ENCODE measurements at regions not wholly inside any gene's neighbourhood (a gene's known extent, or its start where the extent isn't known, plus 50 kb on each side); places are given as distances from the start of the nearest gene placed in this dataset.
"Not testable (repeated sequence)": the region's sequence is repeated elsewhere in the genome, so short reads cannot be mapped to it uniquely, and the experiment has no call there.

DNA sequence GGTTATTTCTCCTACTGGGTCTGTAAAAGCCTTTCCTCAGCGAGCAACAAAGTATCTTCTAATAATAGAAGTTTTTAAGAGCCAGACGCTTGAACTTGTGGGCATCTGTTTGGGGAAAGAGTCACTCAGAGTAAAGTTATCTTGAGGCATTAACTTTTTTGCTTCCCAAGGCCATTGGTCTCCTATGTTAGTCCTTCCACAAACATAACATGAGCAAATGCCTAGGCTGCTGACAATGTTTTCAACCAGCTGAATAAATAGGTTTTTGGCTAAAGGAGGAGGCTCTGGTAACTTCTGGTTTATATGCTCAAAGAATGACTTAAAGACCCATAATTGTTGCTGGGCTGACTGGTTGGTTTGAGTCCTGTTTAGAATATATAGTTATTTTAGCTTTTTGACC is 213.5 kb upstream of the SYNCRIP start:
- 53 to 58% methylated on average over 2 of the region's 2 CpGs for WGBS, 2 donors (ENCODE audit: low coverage in 1 of 2)
- H3K27ac ChIP-seq = no peak overlapping the region
- no peaks in the 10 kb centered on the region for H3K36me3 ChIP-seq
- H3K9me3 ChIP-seq = peaks cover 0 to 12% (median 0%) of the 10 kb centered on the region in 3 donors
- no peaks in the 10 kb centered on the region for H3K27me3 ChIP-seq
- H3K4me3 ChIP-seq = no peak overlapping the region
- no peaks in the 10 kb centered on the region for H3K4me1 ChIP-seq
- TF ChIP-seq, protein P1, sequence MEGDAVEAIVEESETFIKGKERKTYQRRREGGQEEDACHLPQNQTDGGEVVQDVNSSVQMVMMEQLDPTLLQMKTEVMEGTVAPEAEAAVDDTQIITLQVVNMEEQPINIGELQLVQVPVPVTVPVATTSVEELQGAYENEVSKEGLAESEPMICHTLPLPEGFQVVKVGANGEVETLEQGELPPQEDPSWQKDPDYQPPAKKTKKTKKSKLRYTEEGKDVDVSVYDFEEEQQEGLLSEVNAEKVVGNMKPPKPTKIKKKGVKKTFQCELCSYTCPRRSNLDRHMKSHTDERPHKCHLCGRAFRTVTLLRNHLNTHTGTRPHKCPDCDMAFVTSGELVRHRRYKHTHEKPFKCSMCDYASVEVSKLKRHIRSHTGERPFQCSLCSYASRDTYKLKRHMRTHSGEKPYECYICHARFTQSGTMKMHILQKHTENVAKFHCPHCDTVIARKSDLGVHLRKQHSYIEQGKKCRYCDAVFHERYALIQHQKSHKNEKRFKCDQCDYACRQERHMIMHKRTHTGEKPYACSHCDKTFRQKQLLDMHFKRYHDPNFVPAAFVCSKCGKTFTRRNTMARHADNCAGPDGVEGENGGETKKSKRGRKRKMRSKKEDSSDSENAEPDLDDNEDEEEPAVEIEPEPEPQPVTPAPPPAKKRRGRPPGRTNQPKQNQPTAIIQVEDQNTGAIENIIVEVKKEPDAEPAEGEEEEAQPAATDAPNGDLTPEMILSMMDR (IDR thresholded peaks at IDR 0.05) = no peak
- TF ChIP-seq POLR2A (IDR thresholded peaks at IDR 0.05) (no peak), POLR2AphosphoS5 (IDR thresholded peaks at IDR 0.05) (no peak), EP300 (IDR thresholded peaks at IDR 0.05) (no peak)
- no peak for ATAC-seq

DNA sequence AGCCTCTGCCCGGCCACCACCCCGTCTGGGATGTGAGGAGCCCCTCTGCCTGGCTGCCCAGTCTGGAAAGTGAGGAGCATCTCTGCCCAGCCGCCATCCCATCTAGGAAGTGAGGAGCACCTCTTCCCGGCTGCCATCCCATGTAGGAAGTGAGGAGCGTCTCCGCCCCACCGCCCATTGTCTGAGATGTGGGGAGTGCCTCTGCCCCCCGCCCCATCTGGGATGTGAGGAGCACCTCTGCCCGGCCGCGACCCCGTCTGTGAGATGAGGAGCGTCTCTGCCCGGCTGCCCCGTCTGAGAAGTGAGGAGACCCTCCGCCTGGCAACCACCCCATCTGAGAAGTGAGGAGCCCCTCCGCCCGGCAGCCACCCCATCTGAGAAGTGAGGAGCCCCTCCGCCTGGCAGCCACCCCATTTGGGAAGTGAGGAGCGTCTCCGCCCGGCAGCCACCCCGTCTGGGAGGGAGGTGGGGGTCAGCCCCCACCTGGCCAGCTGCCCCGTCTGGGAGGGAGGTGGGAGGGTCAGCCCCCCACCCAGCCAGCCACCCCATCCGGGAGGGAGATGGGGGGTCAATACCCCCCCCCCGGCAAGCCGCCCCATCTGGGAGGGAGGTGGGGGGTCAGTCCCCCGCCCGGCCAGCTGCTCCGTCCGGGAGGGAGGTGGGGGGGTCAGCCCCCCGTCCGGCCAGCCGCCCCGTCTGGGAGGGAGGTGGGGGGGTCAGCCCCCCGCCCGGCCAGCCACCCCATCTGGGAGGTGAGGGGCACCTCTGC is 195.8 kb upstream of the SYNCRIP start:
- H3K9me3 ChIP-seq, H3K27ac ChIP-seq, H3K27me3 ChIP-seq, H3K4me3 ChIP-seq, ATAC-seq, H3K36me3 ChIP-seq, H3K4me1 ChIP-seq: not testable (repeated sequence)
- no CpG with 5 or more reads among the region's 37 CpGs for WGBS, 2 donors (ENCODE audit: low coverage in 1 of 2)

DNA sequence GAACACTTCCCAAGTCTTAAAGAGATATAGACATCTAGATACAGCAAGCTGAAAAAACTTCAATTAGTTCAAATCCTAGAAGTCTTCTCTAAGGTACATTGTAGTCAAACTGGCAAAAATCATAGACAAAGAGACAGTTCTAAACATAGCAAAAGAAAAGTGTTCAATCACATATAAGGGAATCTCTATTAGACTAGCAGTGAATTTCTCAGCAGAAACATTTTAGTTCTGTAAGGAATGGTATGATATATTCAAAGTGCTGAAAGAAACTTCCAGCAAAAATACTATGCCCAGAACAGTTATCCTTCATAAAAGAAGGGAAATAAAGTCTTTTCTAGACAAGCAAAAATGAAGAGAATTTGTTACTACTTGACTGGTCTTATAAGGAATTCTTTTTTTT is 186.3 kb upstream of the SYNCRIP start:
- no peak overlapping the region for H3K4me3 ChIP-seq
- no peaks in the 10 kb centered on the region for H3K36me3 ChIP-seq
- no peaks in the 10 kb centered on the region for H3K4me1 ChIP-seq
- ATAC-seq = no peak
- H3K27ac ChIP-seq = no peak overlapping the region
- TF ChIP-seq POLR2A (IDR thresholded peaks at IDR 0.05) (no peak), EP300 (IDR thresholded peaks at IDR 0.05) (no peak), POLR2AphosphoS5 (IDR thresholded peaks at IDR 0.05) (no peak)
- TF ChIP-seq, protein P1 (IDR thresholded peaks at IDR 0.05) = no peak
- H3K9me3 ChIP-seq = peaks cover 0 to 49% (median 0%) of the 10 kb centered on the region in 3 donors
- no peaks in the 10 kb centered on the region for H3K27me3 ChIP-seq

DNA sequence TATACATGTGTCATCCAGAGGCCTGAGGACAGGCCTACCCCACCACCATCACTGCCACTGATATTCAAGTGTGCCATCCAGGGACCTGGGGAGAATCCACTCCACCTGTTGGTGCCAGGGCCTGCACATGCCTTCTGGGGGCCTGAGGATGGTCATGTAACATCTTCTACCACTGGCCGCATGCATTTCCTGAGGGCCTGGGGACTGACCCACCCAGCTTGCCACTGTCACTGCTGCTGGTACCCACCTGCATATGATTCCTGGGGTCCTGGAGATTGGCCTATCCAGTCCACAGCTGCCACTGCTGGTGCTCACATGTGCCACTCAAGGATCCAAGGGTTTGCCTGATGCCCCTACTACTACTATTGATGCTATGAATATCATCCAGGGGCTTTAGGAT is 184.3 kb upstream of the SYNCRIP start:
- TF ChIP-seq POLR2AphosphoS5 (IDR thresholded peaks at IDR 0.05) (no peak), EP300 (IDR thresholded peaks at IDR 0.05) (no peak), POLR2A (IDR thresholded peaks at IDR 0.05) (no peak)
- TF ChIP-seq, protein P1 (IDR thresholded peaks at IDR 0.05) = no peak
- WGBS, 2 donors (ENCODE audit: low coverage in 1 of 2) = 88% methylated on average over 1 of the region's 1 CpG; no CpG with 5 or more reads in 1 of the 2 donors
- Histone ChIP-seq H3K27ac (no peak overlapping the region), H3K9me3 (peaks cover 0 to 62% (median 0%) of the 10 kb centered on the region in 3 donors), H3K36me3 (no peaks in the 10 kb centered on the region), H3K4me1 (no peaks in the 10 kb centered on the region), H3K4me3 (no peak overlapping the region), H3K27me3 (no peaks in the 10 kb centered on the region)
- no peak for ATAC-seq

DNA sequence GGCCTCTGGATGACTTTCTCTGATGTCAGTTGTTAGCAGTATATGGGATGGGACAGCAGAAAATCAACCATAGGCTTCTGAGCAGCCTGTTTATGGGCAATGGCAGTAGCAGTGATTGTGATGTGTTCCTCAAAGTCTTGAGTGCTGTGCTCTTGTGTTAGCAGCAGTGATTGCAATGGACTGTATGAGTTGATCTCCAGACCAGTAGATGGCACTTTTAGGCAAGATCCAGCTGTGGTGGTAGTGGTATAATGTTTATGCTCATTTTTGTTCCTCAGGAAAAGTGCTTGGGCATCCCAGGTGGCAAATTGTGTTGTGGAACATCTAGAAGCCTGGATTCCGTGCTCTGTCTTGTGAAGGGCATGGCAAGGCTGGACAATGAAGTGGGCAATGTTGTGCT is 181.6 kb upstream of the SYNCRIP start:
- no peaks in the 10 kb centered on the region for H3K4me1 ChIP-seq
- no peak for ATAC-seq
- WGBS, 2 donors (ENCODE audit: low coverage in 1 of 2) = 60 to 88% methylated on average over 1 of the region's 1 CpG
- TF ChIP-seq POLR2A (IDR thresholded peaks at IDR 0.05) (no peak), EP300 (IDR thresholded peaks at IDR 0.05) (no peak), POLR2AphosphoS5 (IDR thresholded peaks at IDR 0.05) (no peak)
- TF ChIP-seq, protein P1 (IDR thresholded peaks at IDR 0.05) = no peak
- no peaks in the 10 kb centered on the region for H3K36me3 ChIP-seq
- H3K27me3 ChIP-seq = no peaks in the 10 kb centered on the region
- peaks cover 0 to 57% (median 0%) of the 10 kb centered on the region in 3 donors for H3K9me3 ChIP-seq
- H3K27ac ChIP-seq = no peak overlapping the region
- no peak overlapping the region for H3K4me3 ChIP-seq
